SK-N-SH (cell line): ENCODE measurements at regions not wholly inside any gene's neighbourhood (a gene's known extent, or its start where the extent isn't known, plus 50 kb on each side); places are given as distances from the start of the nearest gene placed in this dataset.

Experiments used
- CTCF ChIA-PET: fragments of 300-600, 350-600 bp; formaldehyde crosslinking; extraction: SDS; loops from one replicate; lab custom pipeline; 2021; lab: Yijun Ruan, JAX
- POLR2A ChIA-PET: fragments of 350-600 bp; sonication (Branson Sonifier 250); formaldehyde crosslinking; extraction: SDS; loops from one replicate; lab custom pipeline; 2020; ENCODE audit warnings: antibody characterized with exemption, inconsistent platforms; lab: Yijun Ruan, JAX
- DNase-seq: peaks from one replicate; pipeline ENCODE4 v3.0.0; 2012
- H2AFZ ChIP-seq: fragments of 200-600 bp; sonication (generic); 2 replicates; pipeline ENCODE4 v1.8.1; 2016; ENCODE audit warnings: antibody characterized with exemption, mild to moderate bottlenecking, low read depth
- H3F3A ChIP-seq: fragments of 200-600 bp; sonication (generic); replicated peaks from 2 replicates; pipeline ENCODE3; 2016; ENCODE audit warnings: antibody characterized with exemption, mild to moderate bottlenecking; ENCODE audit not compliant: insufficient read depth
- H3K27ac ChIP-seq, 2 experiments: fragments of 200-500 bp in 1 of 2; fragments of 200-600 bp in 1 of 2; sonication (Bioruptor generic) in 1 of 2; sonication (generic), shearing (Covaris generic) in 1 of 2; 2 replicates each; pipeline versions ENCODE4 v1.5.1 to v1.6.1; 2014 to 2016; ENCODE audit warnings: low read depth in 2 of 2, inconsistent platforms in 1 of 2, low read length in 1 of 2, mild to moderate bottlenecking in 1 of 2, mixed read lengths in 1 of 2
- H3K27me3 ChIP-seq: fragments of 200-600 bp; sonication (generic), shearing (Covaris generic); 2 replicates; pipeline ENCODE4 v1.6.1; 2016; ENCODE audit warnings: mixed run types; ENCODE audit not compliant: insufficient read depth
- H3K36me3 ChIP-seq, 2 experiments: fragments of 200-500 bp in 1 of 2; fragments of 200-600 bp in 1 of 2; sonication (Bioruptor generic) in 1 of 2; sonication (generic) in 1 of 2; replicated peaks in 1 of 2; 2 replicates each; pipeline versions ENCODE3 to v1.5.1; 2014 to 2016; ENCODE audit warnings: low read length in 1 of 2, mild to moderate bottlenecking in 1 of 2; ENCODE audit not compliant: insufficient read depth in 2 of 2, control insufficient read depth in 1 of 2
- H3K4me1 ChIP-seq, 2 experiments: fragments of 200-500 bp in 1 of 2; fragments of 200-600 bp in 1 of 2; sonication (Bioruptor generic) in 1 of 2; sonication (generic), shearing (Covaris generic) in 1 of 2; 2 replicates each; pipeline versions ENCODE4 v1.5.1 to v1.6.1; 2014 to 2016; ENCODE audit warnings: low read depth in 1 of 2, low read length in 1 of 2, mixed run types in 1 of 2; ENCODE audit not compliant: insufficient read depth in 2 of 2, control insufficient read depth in 1 of 2
- H3K4me2 ChIP-seq: fragments of 200-600 bp; sonication (generic), shearing (Covaris generic); 2 replicates; pipeline ENCODE4 v1.6.1; 2017; ENCODE audit warnings: mixed run types
- H3K4me3 ChIP-seq, 2 experiments: fragments of 200-500 bp in 1 of 2; fragments of 200-600 bp in 1 of 2; sonication (Bioruptor generic) in 1 of 2; sonication (generic), shearing (Covaris generic) in 1 of 2; 2 replicates each; pipeline versions ENCODE4 v1.5.1 to v1.8.1; 2014 to 2016; ENCODE audit warnings: low read depth in 2 of 2, inconsistent platforms in 1 of 2, low read length in 1 of 2, mild to moderate bottlenecking in 1 of 2, mixed read lengths in 1 of 2, moderate library complexity in 1 of 2
- H3K79me2 ChIP-seq: fragments of 200-600 bp; sonication (generic); 2 replicates; pipeline ENCODE4 v1.8.1; 2017; ENCODE audit warnings: mild to moderate bottlenecking; ENCODE audit not compliant: insufficient read depth
- H3K9ac ChIP-seq: fragments of 200-600 bp; sonication (generic); 2 replicates; pipeline ENCODE4 v1.6.1; 2017; ENCODE audit warnings: mixed run types
- H3K9me2 ChIP-seq: fragments of 200-600 bp; sonication (generic); 2 replicates; pipeline ENCODE4 v1.6.1; 2017; ENCODE audit warnings: mixed run types
- H3K9me3 ChIP-seq: fragments of 200-600 bp; sonication (generic); 2 replicates; pipeline ENCODE4 v1.6.1; 2017; ENCODE audit warnings: mixed run types, mild to moderate bottlenecking, moderate library complexity
- H4K20me1 ChIP-seq: fragments of 200-600 bp; sonication (generic); 2 replicates; pipeline ENCODE4 v1.6.1; 2017; ENCODE audit warnings: mild to moderate bottlenecking, mixed run types; ENCODE audit not compliant: insufficient read depth
- EP300 ChIP-seq, 2 experiments: IDR thresholded peaks; 2 replicates each; pipeline versions ENCODE4 v1.4.0 to v1.6.1; 2012; ENCODE audit warnings: borderline replicate concordance in 1 of 2, low read depth in 1 of 2, low read length in 1 of 2
- EZH2phosphoT487 ChIP-seq: fragments of 200-600 bp; sonication (generic); IDR thresholded peaks from 2 replicates; pipeline ENCODE4 v1.6.1; 2017; ENCODE audit warnings: low read depth, mixed run types, mild to moderate bottlenecking, antibody characterized with exemption, moderate library complexity, borderline replicate concordance
- FOSL2 ChIP-seq: IDR thresholded peaks from 2 replicates; pipeline ENCODE4 v1.4.0; 2012; ENCODE audit warnings: low read depth, mild to moderate bottlenecking, moderate library complexity, borderline replicate concordance
- FOXM1 ChIP-seq: IDR thresholded peaks from 2 replicates; pipeline ENCODE4 v1.4.0; 2012; ENCODE audit warnings: low read depth, mild to moderate bottlenecking
- MXI1 ChIP-seq: IDR thresholded peaks from 2 replicates; pipeline ENCODE4 v1.6.1; 2012; ENCODE audit warnings: mild to moderate bottlenecking, low read depth, low read length, improper control_type of control experiment
- POLR2AphosphoS5 ChIP-seq: IDR thresholded peaks from 2 replicates; pipeline ENCODE4 v1.6.1; 2012; ENCODE audit warnings: low read depth, low read length
- RAD21 ChIP-seq: IDR thresholded peaks from 2 replicates; pipeline ENCODE4 v1.6.1; 2012; ENCODE audit warnings: mild to moderate bottlenecking, low read length
- RCOR1 ChIP-seq: fragments of 150-350 bp; IDR thresholded peaks from 2 replicates; pipeline ENCODE4 v1.6.1; 2017; ENCODE audit warnings: antibody characterized with exemption, low read length
- TCF12 ChIP-seq: IDR thresholded peaks from 2 replicates; pipeline ENCODE4 v1.4.0; 2012
- TEAD4 ChIP-seq: IDR thresholded peaks from 2 replicates; pipeline ENCODE4 v1.4.0; 2012; ENCODE audit warnings: mild to moderate bottlenecking, borderline replicate concordance; ENCODE audit not compliant: insufficient read depth
- WGBS: methylation state at CpG from one replicate; pipeline ENCODE4 v1.1.6; 2017; ENCODE audit warnings: low lambda C conversion rate; 5-methylcytosine and 5-hydroxymethylcytosine counted together
- TF ChIP-seq, protein P1 (sequence below): IDR thresholded peaks from 2 replicates; pipeline ENCODE4 v1.6.1; 2012; ENCODE audit warnings: mild to moderate bottlenecking, low read depth, low read length, moderate library complexity
- TF ChIP-seq, protein P2 (sequence below): IDR thresholded peaks from 2 replicates; pipeline ENCODE4; 2012
- TF ChIP-seq, protein P3 (sequence below): IDR thresholded peaks from 2 replicates; pipeline ENCODE4 v1.4.0; 2012; ENCODE audit warnings: low read depth
- TF ChIP-seq, protein P4 (sequence below): fragments of 150-350 bp; IDR thresholded peaks from 2 replicates; pipeline ENCODE4 v1.6.1; 2016; ENCODE audit warnings: mild to moderate bottlenecking, low read depth, low read length

DNA sequence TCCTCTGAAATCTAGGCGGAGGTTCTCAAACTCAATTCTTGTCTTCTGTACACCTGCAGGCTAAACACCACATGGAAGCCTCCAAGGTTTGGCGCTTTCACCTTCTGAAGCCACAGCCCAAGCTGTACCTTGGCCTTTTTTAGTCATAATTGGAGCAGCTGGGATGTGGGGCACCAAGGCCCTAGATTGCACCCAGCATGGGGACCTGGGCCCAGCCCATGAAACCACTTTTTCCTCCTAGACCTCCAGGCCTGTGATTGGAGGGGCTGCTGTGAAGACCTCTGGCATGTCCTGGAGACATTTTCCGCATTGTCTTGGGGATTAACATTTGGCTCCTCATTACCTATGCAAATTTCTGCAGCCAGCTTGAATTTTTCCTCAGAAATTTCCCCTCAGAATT, 181.0 kb downstream of the TYW3 start:
- 5% methylated on average over 3 of the region's 3 CpGs for WGBS
- Histone ChIP-seq H4K20me1 (no peaks in the 10 kb centered on the region), H3K9me3 (no peaks in the 10 kb centered on the region), H3K79me2 (no peaks in the 10 kb centered on the region), H3K27me3 (no peaks in the 10 kb centered on the region), H3F3A (no peaks in the 10 kb centered on the region), H3K36me3 (no peaks in the 10 kb centered on the region), H3K4me1 (no peaks in the 10 kb centered on the region), H3K4me3 (no peak overlapping the region), H2AFZ (no peak overlapping the region), H3K4me2 (no peak overlapping the region), H3K27ac (no peak overlapping the region), H3K9me2 (no peaks in the 10 kb centered on the region), H3K9ac (no peak overlapping the region)
- POLR2A ChIA-PET: no interaction called here
- no peak for TF ChIP-seq EZH2phosphoT487
- TF ChIP-seq RCOR1: no peak
- no peak for DNase-seq
- CTCF ChIA-PET: no interaction called here

DNA sequence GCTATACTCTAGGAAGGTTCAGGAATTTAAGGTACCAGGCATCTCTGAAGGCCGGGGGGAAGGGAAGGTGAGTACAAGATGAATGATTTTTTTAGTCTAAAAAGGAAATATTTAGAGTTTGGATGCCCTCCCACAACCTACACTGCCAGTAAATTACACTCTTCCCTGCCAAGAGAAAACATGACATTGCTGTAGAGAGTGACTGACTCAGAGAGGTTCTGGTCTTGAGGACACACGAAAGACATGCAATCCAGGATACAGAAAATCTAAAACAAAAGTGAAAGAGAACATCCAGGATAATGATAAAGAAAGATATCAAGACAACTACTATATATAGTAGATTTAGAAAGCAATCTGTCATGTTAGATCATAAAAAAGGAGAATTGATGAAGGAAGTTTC, 200.5 kb downstream of the TYW3 start:
- no peak for TF ChIP-seq MXI1
- TF ChIP-seq TCF12: no peak
- no peak for TF ChIP-seq POLR2AphosphoS5
- TF ChIP-seq, protein P1, sequence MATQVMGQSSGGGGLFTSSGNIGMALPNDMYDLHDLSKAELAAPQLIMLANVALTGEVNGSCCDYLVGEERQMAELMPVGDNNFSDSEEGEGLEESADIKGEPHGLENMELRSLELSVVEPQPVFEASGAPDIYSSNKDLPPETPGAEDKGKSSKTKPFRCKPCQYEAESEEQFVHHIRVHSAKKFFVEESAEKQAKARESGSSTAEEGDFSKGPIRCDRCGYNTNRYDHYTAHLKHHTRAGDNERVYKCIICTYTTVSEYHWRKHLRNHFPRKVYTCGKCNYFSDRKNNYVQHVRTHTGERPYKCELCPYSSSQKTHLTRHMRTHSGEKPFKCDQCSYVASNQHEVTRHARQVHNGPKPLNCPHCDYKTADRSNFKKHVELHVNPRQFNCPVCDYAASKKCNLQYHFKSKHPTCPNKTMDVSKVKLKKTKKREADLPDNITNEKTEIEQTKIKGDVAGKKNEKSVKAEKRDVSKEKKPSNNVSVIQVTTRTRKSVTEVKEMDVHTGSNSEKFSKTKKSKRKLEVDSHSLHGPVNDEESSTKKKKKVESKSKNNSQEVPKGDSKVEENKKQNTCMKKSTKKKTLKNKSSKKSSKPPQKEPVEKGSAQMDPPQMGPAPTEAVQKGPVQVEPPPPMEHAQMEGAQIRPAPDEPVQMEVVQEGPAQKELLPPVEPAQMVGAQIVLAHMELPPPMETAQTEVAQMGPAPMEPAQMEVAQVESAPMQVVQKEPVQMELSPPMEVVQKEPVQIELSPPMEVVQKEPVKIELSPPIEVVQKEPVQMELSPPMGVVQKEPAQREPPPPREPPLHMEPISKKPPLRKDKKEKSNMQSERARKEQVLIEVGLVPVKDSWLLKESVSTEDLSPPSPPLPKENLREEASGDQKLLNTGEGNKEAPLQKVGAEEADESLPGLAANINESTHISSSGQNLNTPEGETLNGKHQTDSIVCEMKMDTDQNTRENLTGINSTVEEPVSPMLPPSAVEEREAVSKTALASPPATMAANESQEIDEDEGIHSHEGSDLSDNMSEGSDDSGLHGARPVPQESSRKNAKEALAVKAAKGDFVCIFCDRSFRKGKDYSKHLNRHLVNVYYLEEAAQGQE: no peak
- no peak for TF ChIP-seq RAD21
- TF ChIP-seq FOSL2: no peak
- TF ChIP-seq, protein P2, sequence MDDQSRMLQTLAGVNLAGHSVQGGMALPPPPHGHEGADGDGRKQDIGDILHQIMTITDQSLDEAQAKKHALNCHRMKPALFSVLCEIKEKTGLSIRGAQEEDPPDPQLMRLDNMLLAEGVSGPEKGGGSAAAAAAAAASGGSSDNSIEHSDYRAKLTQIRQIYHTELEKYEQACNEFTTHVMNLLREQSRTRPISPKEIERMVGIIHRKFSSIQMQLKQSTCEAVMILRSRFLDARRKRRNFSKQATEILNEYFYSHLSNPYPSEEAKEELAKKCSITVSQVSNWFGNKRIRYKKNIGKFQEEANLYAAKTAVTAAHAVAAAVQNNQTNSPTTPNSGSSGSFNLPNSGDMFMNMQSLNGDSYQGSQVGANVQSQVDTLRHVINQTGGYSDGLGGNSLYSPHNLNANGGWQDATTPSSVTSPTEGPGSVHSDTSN: no peak
- no peak for TF ChIP-seq TEAD4
- TF ChIP-seq, protein P3, sequence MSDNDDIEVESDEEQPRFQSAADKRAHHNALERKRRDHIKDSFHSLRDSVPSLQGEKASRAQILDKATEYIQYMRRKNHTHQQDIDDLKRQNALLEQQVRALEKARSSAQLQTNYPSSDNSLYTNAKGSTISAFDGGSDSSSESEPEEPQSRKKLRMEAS: no peak
- no peak for TF ChIP-seq FOXM1
- TF ChIP-seq, protein P4, sequence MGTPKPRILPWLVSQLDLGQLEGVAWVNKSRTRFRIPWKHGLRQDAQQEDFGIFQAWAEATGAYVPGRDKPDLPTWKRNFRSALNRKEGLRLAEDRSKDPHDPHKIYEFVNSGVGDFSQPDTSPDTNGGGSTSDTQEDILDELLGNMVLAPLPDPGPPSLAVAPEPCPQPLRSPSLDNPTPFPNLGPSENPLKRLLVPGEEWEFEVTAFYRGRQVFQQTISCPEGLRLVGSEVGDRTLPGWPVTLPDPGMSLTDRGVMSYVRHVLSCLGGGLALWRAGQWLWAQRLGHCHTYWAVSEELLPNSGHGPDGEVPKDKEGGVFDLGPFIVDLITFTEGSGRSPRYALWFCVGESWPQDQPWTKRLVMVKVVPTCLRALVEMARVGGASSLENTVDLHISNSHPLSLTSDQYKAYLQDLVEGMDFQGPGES: no peak
- TF ChIP-seq EP300 (IDR thresholded peaks at IDR 0.05; ENCODE audit: borderline replicate concordance in 1 of 2, low read depth in 1 of 2, low read length in 1 of 2): no peak
- no peaks in the 10 kb centered on the region for H3K79me2 ChIP-seq
- H3K4me2 ChIP-seq: no peak overlapping the region
- H3K36me3 ChIP-seq: no peaks in the 10 kb centered on the region
- H3K4me3 ChIP-seq: no peak overlapping the region
- no peaks in the 10 kb centered on the region for H3F3A ChIP-seq
- POLR2A ChIA-PET: no interaction called here
- CTCF ChIA-PET: no interaction called here
- no peak overlapping the region for H3K9ac ChIP-seq
- no peak for DNase-seq
- no peaks in the 10 kb centered on the region for H3K9me3 ChIP-seq
- no peaks in the 10 kb centered on the region for H3K4me1 ChIP-seq
- no peak overlapping the region for H2AFZ ChIP-seq
- no peak overlapping the region for H3K27ac ChIP-seq
- no peaks in the 10 kb centered on the region for H4K20me1 ChIP-seq
- no peaks in the 10 kb centered on the region for H3K27me3 ChIP-seq
- no peaks in the 10 kb centered on the region for H3K9me2 ChIP-seq
- WGBS: 6% methylated on average over 2 of the region's 2 CpGs
